Large intestine (tissue), 3 donors: ENCODE measurements at regions not wholly inside any gene's neighbourhood (a gene's known extent, or its start where the extent isn't known, plus 50 kb on each side); places are given as distances from the start of the nearest gene placed in this dataset.

ENCODE experiments used
- DNase-seq, 2 donors: peaks; one replicate each; pipeline versions ENCODE4 v3.0.0 to v3.0.0-alpha.2; 2013
- H3K27ac ChIP-seq: one replicate; pipeline ENCODE4 v1.5.1; 2013; ENCODE audit warnings: low read length
- H3K27me3 ChIP-seq: 2 replicates; pipeline ENCODE4 v1.6.1; 2013; ENCODE audit warnings: low read length; ENCODE audit not compliant: control insufficient read depth, insufficient read depth
- H3K36me3 ChIP-seq: 2 replicates; pipeline ENCODE4 v1.6.1; 2013; ENCODE audit warnings: low read length; ENCODE audit not compliant: control insufficient read depth, insufficient read depth
- H3K4me1 ChIP-seq: one replicate; pipeline ENCODE4 v1.6.1; 2013; ENCODE audit warnings: low read length; ENCODE audit not compliant: control insufficient read depth, insufficient read depth
- H3K4me3 ChIP-seq: one replicate; pipeline ENCODE4 v1.5.1; 2013; ENCODE audit warnings: low read length
- H3K9me3 ChIP-seq: one replicate; pipeline ENCODE4 v1.6.1; 2013; ENCODE audit warnings: mild to moderate bottlenecking, low read depth, low read length, moderate library complexity; ENCODE audit not compliant: control insufficient read depth
- WGBS: methylation state at CpG from one replicate; pipeline ENCODE4 v1.1.5; 2013; ENCODE audit warnings: low lambda C conversion rate; ENCODE audit not compliant: insufficient coverage; 5-methylcytosine and 5-hydroxymethylcytosine counted together

- no peak overlapping the region for H3K27ac ChIP-seq
- no peaks in the 10 kb centered on the region for H3K36me3 ChIP-seq
- no peak for DNase-seq
- no peaks in the 10 kb centered on the region for H3K27me3 ChIP-seq
- no peaks in the 10 kb centered on the region for H3K4me1 ChIP-seq
- no peaks in the 10 kb centered on the region for H3K9me3 ChIP-seq
- H3K4me3 ChIP-seq: no peak overlapping the region
- 67% methylated on average over 1 of the region's 1 CpG for WGBS
Measured at GRCh38 chr1:71231751-71232150, 150.9 kb upstream of the ZRANB2 start.

- Histone ChIP-seq H3K4me1 (no peaks in the 10 kb centered on the region), H3K36me3 (no peaks in the 10 kb centered on the region), H3K27me3 (no peaks in the 10 kb centered on the region), H3K27ac (no peak overlapping the region), H3K9me3 (no peaks in the 10 kb centered on the region), H3K4me3 (no peak overlapping the region)
- DNase-seq: no peak
- no CpG with 5 or more reads among the region's 12 CpGs for WGBS
Measured at GRCh38 chr1:71228742-71229365, 148.0 kb upstream of the ZRANB2 start.

- H3K36me3 ChIP-seq: no peaks in the 10 kb centered on the region
- no peak overlapping the region for H3K4me3 ChIP-seq
- DNase-seq: no peak
- H3K27me3 ChIP-seq: no peaks in the 10 kb centered on the region
- H3K9me3 ChIP-seq: no peaks in the 10 kb centered on the region
- H3K27ac ChIP-seq: no peak overlapping the region
- no CpG with 5 or more reads among the region's 4 CpGs for WGBS
- no peaks in the 10 kb centered on the region for H3K4me1 ChIP-seq
Measured at GRCh38 chr1:71228241-71228640, 147.4 kb upstream of the ZRANB2 start.

GRCh38 chr1:71224741-71225377, 144.0 kb upstream of the ZRANB2 start:
- Histone ChIP-seq H3K27ac (no peak overlapping the region), H3K4me1 (no peaks in the 10 kb centered on the region), H3K4me3 (no peak overlapping the region), H3K36me3 (no peaks in the 10 kb centered on the region), H3K9me3 (no peaks in the 10 kb centered on the region), H3K27me3 (no peaks in the 10 kb centered on the region)
- no peak for DNase-seq
- 90% methylated on average over 3 of the region's 4 CpGs for WGBS

GRCh38 chr1:71223641-71224340, 143.0 kb upstream of the ZRANB2 start:
- Histone ChIP-seq H3K9me3 (no peaks in the 10 kb centered on the region), H3K36me3 (no peaks in the 10 kb centered on the region), H3K27me3 (no peaks in the 10 kb centered on the region), H3K4me1 (no peaks in the 10 kb centered on the region), H3K4me3 (no peak overlapping the region), H3K27ac (no peak overlapping the region)
- DNase-seq: no peak
- WGBS: 94% methylated on average over 2 of the region's 7 CpGs

GRCh38 chr1:71222668-71223067, 141.8 kb upstream of the ZRANB2 start:
- Histone ChIP-seq H3K4me3 (no peak overlapping the region), H3K9me3 (no peaks in the 10 kb centered on the region), H3K27me3 (no peaks in the 10 kb centered on the region), H3K36me3 (no peaks in the 10 kb centered on the region), H3K4me1 (no peaks in the 10 kb centered on the region), H3K27ac (no peak overlapping the region)
- WGBS: no CpG with 5 or more reads among the region's 2 CpGs
- no peak for DNase-seq

- no peak overlapping the region for H3K27ac ChIP-seq
- no peaks in the 10 kb centered on the region for H3K4me1 ChIP-seq
- no peaks in the 10 kb centered on the region for H3K9me3 ChIP-seq
- no peak for DNase-seq
- H3K4me3 ChIP-seq: no peak overlapping the region
- no peaks in the 10 kb centered on the region for H3K36me3 ChIP-seq
- H3K27me3 ChIP-seq: no peaks in the 10 kb centered on the region
- 49% methylated on average over 2 of the region's 2 CpGs for WGBS
Measured at GRCh38 chr1:71210718-71211117, 129.9 kb upstream of the ZRANB2 start.

GRCh38 chr1:71203241-71203640, 122.4 kb upstream of the ZRANB2 start:
- no peak for DNase-seq
- 100% methylated on average over 1 of the region's 4 CpGs for WGBS
- H3K36me3 ChIP-seq: no peaks in the 10 kb centered on the region
- H3K27ac ChIP-seq: no peak overlapping the region
- H3K4me1 ChIP-seq: no peaks in the 10 kb centered on the region
- H3K9me3 ChIP-seq: no peaks in the 10 kb centered on the region
- H3K27me3 ChIP-seq: no peaks in the 10 kb centered on the region
- no peak overlapping the region for H3K4me3 ChIP-seq

- no peaks in the 10 kb centered on the region for H3K27me3 ChIP-seq
- no peaks in the 10 kb centered on the region for H3K36me3 ChIP-seq
- no peaks in the 10 kb centered on the region for H3K4me1 ChIP-seq
- H3K27ac ChIP-seq: no peak overlapping the region
- H3K4me3 ChIP-seq: no peak overlapping the region
- H3K9me3 ChIP-seq: no peaks in the 10 kb centered on the region
- no peak for DNase-seq
Measured at GRCh38 chr1:71200503-71200902, 119.7 kb upstream of the ZRANB2 start.

- H3K4me1 ChIP-seq: no peaks in the 10 kb centered on the region
- no peak overlapping the region for H3K4me3 ChIP-seq
- DNase-seq: peak in 1 of 2 donors; percentile 6
- no peaks in the 10 kb centered on the region for H3K36me3 ChIP-seq
- H3K27me3 ChIP-seq: no peaks in the 10 kb centered on the region
- no peak overlapping the region for H3K27ac ChIP-seq
- no peaks in the 10 kb centered on the region for H3K9me3 ChIP-seq
Measured at GRCh38 chr1:71196685-71197084, 115.8 kb upstream of the ZRANB2 start.

- Histone ChIP-seq H3K4me3 (no peak overlapping the region), H3K27me3 (no peaks in the 10 kb centered on the region), H3K4me1 (no peaks in the 10 kb centered on the region), H3K9me3 (no peaks in the 10 kb centered on the region), H3K36me3 (no peaks in the 10 kb centered on the region), H3K27ac (no peak overlapping the region)
- WGBS: 80% methylated on average over 1 of the region's 1 CpG
- no peak for DNase-seq
Measured at GRCh38 chr1:71193153-71193552, 112.3 kb upstream of the ZRANB2 start.
